ENCODE measurements at regions not wholly inside any gene's neighbourhood (a gene's known extent, or its start where the extent isn't known, plus 50 kb on each side); places are given as distances from the start of the nearest gene placed in this dataset.

- WGBS, 2 donors (ENCODE audit: low coverage in 1 of 2), result 73 to 88% methylated on average over 2 of the region's 2 CpGs
- Histone ChIP-seq H3K4me3 (no peak overlapping the region), H3K36me3 (no peaks in the 10 kb centered on the region), H3K4me1 (no peaks in the 10 kb centered on the region), H3K27ac (no peak overlapping the region), H3K9me3 (no peaks in the 10 kb centered on the region), H3K27me3 (no peaks in the 10 kb centered on the region)
- ATAC-seq, result no peak
- TF ChIP-seq EP300 (IDR thresholded peaks at IDR 0.05), result no peak
- no peak for TF ChIP-seq POLR2AphosphoS5 (IDR thresholded peaks at IDR 0.05)
- TF ChIP-seq CTCF (IDR thresholded peaks at IDR 0.05), result no peak
- no peak for TF ChIP-seq POLR2A (IDR thresholded peaks at IDR 0.05)
Measured at GRCh38 chr12:58378028-58378427, 436.7 kb downstream of the ATP23 start.

GRCh38 chr12:58381546-58381945 is 440.2 kb downstream of the ATP23 start:
- H3K27ac ChIP-seq, result no peak overlapping the region
- no peak for TF ChIP-seq EP300 (IDR thresholded peaks at IDR 0.05)
- TF ChIP-seq POLR2A (IDR thresholded peaks at IDR 0.05), result no peak
- no peak for TF ChIP-seq CTCF (IDR thresholded peaks at IDR 0.05)
- H3K4me1 ChIP-seq, result no peaks in the 10 kb centered on the region
- H3K9me3 ChIP-seq, result no peaks in the 10 kb centered on the region
- H3K36me3 ChIP-seq, result no peaks in the 10 kb centered on the region
- ATAC-seq, result no peak
- no peaks in the 10 kb centered on the region for H3K27me3 ChIP-seq
- no peak overlapping the region for H3K4me3 ChIP-seq
- 59 to 66% methylated on average over 5 to 6 of the region's 6 CpGs for WGBS, 2 donors (ENCODE audit: low coverage in 1 of 2)

- H3K27me3 ChIP-seq, result no peaks in the 10 kb centered on the region
- no peak for ATAC-seq
- H3K4me3 ChIP-seq, result no peak overlapping the region
- TF ChIP-seq EP300 (IDR thresholded peaks at IDR 0.05) (no peak), POLR2A (IDR thresholded peaks at IDR 0.05) (no peak), CTCF (IDR thresholded peaks at IDR 0.05) (no peak), POLR2AphosphoS5 (IDR thresholded peaks at IDR 0.05) (no peak)
- no peaks in the 10 kb centered on the region for H3K36me3 ChIP-seq
- no peaks in the 10 kb centered on the region for H3K9me3 ChIP-seq
- H3K4me1 ChIP-seq, result no peaks in the 10 kb centered on the region
- 50 to 80% methylated on average over 1 of the region's 1 CpG for WGBS, 2 donors (ENCODE audit: low coverage in 1 of 2)
- H3K27ac ChIP-seq, result no peak overlapping the region
Measured at GRCh38 chr12:58384196-58384595, 442.8 kb downstream of the ATP23 start.

- no peaks in the 10 kb centered on the region for H3K9me3 ChIP-seq
- ATAC-seq, result no peak
- TF ChIP-seq POLR2AphosphoS5 (IDR thresholded peaks at IDR 0.05) (no peak), CTCF (IDR thresholded peaks at IDR 0.05) (no peak), POLR2A (IDR thresholded peaks at IDR 0.05) (no peak), EP300 (IDR thresholded peaks at IDR 0.05) (no peak)
- H3K27me3 ChIP-seq, result no peaks in the 10 kb centered on the region
- 83 to 100% methylated on average over 2 of the region's 2 CpGs for WGBS, 2 donors (ENCODE audit: low coverage in 1 of 2)
- H3K27ac ChIP-seq, result no peak overlapping the region
- H3K4me1 ChIP-seq, result no peaks in the 10 kb centered on the region
- H3K36me3 ChIP-seq, result no peaks in the 10 kb centered on the region
- no peak overlapping the region for H3K4me3 ChIP-seq
Measured at GRCh38 chr12:58386136-58386535, 444.8 kb downstream of the ATP23 start.

GRCh38 chr12:58387199-58387598 is 445.8 kb downstream of the ATP23 start:
- Histone ChIP-seq H3K9me3 (no peaks in the 10 kb centered on the region), H3K4me3 (no peak overlapping the region), H3K27ac (no peak overlapping the region), H3K27me3 (no peaks in the 10 kb centered on the region), H3K36me3 (no peaks in the 10 kb centered on the region), H3K4me1 (no peaks in the 10 kb centered on the region)
- no peak for ATAC-seq
- 75 to 93% methylated on average over 2 of the region's 2 CpGs for WGBS, 2 donors (ENCODE audit: low coverage in 1 of 2)
- TF ChIP-seq POLR2AphosphoS5 (IDR thresholded peaks at IDR 0.05), result no peak

GRCh38 chr12:58388261-58388660 is 446.9 kb downstream of the ATP23 start:
- no peaks in the 10 kb centered on the region for H3K4me1 ChIP-seq
- TF ChIP-seq POLR2AphosphoS5 (IDR thresholded peaks at IDR 0.05) (no peak), EP300 (IDR thresholded peaks at IDR 0.05) (no peak), POLR2A (IDR thresholded peaks at IDR 0.05) (no peak), CTCF (IDR thresholded peaks at IDR 0.05) (no peak)
- 82 to 100% methylated on average over 1 to 2 of the region's 2 CpGs for WGBS, 2 donors (ENCODE audit: low coverage in 1 of 2)
- ATAC-seq, result no peak
- H3K9me3 ChIP-seq, result no peaks in the 10 kb centered on the region
- no peak overlapping the region for H3K27ac ChIP-seq
- H3K36me3 ChIP-seq, result no peaks in the 10 kb centered on the region
- H3K4me3 ChIP-seq, result no peak overlapping the region
- no peaks in the 10 kb centered on the region for H3K27me3 ChIP-seq

Data from gastroesophageal sphincter (tissue), 4 donors.